Right renal cortex interstitium (tissue), 3 donors: ENCODE measurements at regions not wholly inside any gene's neighbourhood (a gene's known extent, or its start where the extent isn't known, plus 50 kb on each side); places are given as distances from the start of the nearest gene placed in this dataset.

Experiments
- DNase-seq, 3 donors: peaks; one replicate each; pipeline ENCODE4 v3.0.0-alpha.2; 2013; ENCODE audit warnings: low read depth in 3 of 3, low spot score in 2 of 3

- DNase-seq, result no peak
Observed at GRCh38 chr10:36148207-36148606, 506.1 kb upstream of the FZD8 start.

- no peak for DNase-seq
Observed at GRCh38 chr10:36147529-36147928, 505.4 kb upstream of the FZD8 start.

GRCh38 chr10:36141856-36142560 lies 499.9 kb upstream of the FZD8 start:
- DNase-seq, result no peak

GRCh38 chr10:36129051-36129450 lies 487.0 kb upstream of the FZD8 start:
- no peak for DNase-seq

- DNase-seq, result no peak
Observed at GRCh38 chr10:36126076-36126475, 484.0 kb upstream of the FZD8 start.

GRCh38 chr10:36119455-36119854 lies 477.4 kb upstream of the FZD8 start:
- no peak for DNase-seq

GRCh38 chr10:36118314-36118713 lies 476.2 kb upstream of the FZD8 start:
- peak in 1 of 3 donors; percentile 43 for DNase-seq

GRCh38 chr10:36117890-36118289 lies 475.8 kb upstream of the FZD8 start:
- DNase-seq, result no peak

GRCh38 chr10:36117231-36117630 lies 475.1 kb upstream of the FZD8 start:
- no peak for DNase-seq

- DNase-seq, result peak in 1 of 3 donors; percentile 32
Observed at GRCh38 chr10:36116731-36117130, 474.6 kb upstream of the FZD8 start.

- DNase-seq, result no peak
Observed at GRCh38 chr10:36116040-36116439, 473.9 kb upstream of the FZD8 start.

- DNase-seq, result no peak
Observed at GRCh38 chr10:36115364-36115763, 473.3 kb upstream of the FZD8 start.

GRCh38 chr10:36114913-36115312 lies 472.8 kb upstream of the FZD8 start:
- no peak for DNase-seq

- no peak for DNase-seq
Observed at GRCh38 chr10:36114141-36114540, 472.0 kb upstream of the FZD8 start.

GRCh38 chr10:36111676-36112075 lies 469.6 kb upstream of the FZD8 start:
- no peak for DNase-seq

GRCh38 chr10:36110097-36110496 lies 468.0 kb upstream of the FZD8 start:
- DNase-seq, result no peak

- no peak for DNase-seq
Observed at GRCh38 chr10:36109399-36110023, 467.4 kb upstream of the FZD8 start.

GRCh38 chr10:36097696-36098095 lies 455.6 kb upstream of the FZD8 start:
- DNase-seq, result no peak

- DNase-seq, result no peak
Observed at GRCh38 chr10:36096576-36096975, 454.5 kb upstream of the FZD8 start.

GRCh38 chr10:36094096-36094495 lies 452.0 kb upstream of the FZD8 start:
- no peak for DNase-seq

- no peak for DNase-seq
Observed at GRCh38 chr10:36092116-36092515, 450.0 kb upstream of the FZD8 start.

- DNase-seq, result no peak
Observed at GRCh38 chr10:36091007-36091406, 448.9 kb upstream of the FZD8 start.
